HG03558 (cell line): ENCODE measurements at regions not wholly inside any gene's neighbourhood (a gene's known extent, or its start where the extent isn't known, plus 50 kb on each side); places are given as distances from the start of the nearest gene placed in this dataset.
"Not testable (repeated sequence)": the region's sequence is repeated elsewhere in the genome, so short reads cannot be mapped to it uniquely, and the experiment has no call there.

ENCODE experiments used
- ATAC-seq: cut with Tn5 transposase; IDR thresholded peaks from one replicate; pipeline ENCODE4 v1.9.1; 2021; ENCODE audit warnings: moderate number of reproducible peaks; ENCODE audit not compliant: unreplicated experiment; ENCODE audit errors: extremely low read depth

DNA sequence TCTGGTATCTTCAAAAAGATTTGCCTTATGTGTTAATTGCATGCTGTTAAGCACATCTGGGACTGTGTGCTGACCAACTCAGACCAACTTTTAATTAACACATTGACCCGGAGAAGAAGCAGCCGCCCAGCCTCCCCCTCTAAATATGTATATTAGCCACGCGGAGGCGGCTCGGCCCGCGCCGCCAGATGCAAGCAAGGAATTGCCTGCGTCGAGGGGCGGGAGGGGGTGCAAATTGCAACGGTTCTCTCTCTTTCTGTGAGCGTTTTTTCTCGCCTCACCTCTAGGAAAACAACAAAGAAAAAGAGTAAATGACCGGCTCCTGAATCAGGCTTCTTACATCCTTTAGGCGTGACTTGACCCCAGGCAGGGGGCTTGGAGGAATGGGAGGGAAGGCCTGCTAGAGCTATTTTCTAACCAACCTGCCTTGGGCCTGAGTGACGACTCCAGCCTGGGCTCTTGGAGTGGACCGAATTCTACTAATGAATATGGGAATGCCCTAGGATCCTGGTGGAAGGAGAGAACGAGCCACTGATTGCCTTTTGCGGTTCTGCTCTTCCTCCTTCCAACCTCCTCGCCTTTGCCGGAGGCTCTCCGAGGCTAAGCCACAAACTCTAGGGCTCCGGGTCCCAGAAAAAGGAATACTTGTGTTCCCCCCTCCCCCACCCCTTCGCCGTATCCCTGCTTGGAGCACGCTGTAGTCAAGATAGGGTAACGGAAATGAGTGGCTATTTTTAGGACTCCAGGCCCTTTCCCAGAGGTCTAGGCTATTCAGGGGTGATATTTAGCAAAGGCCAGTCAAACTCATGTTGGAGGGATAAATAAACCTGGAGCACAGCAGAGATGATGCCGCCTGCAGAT is 417.0 kb upstream of the ESRRG start:
- no peak for ATAC-seq

DNA sequence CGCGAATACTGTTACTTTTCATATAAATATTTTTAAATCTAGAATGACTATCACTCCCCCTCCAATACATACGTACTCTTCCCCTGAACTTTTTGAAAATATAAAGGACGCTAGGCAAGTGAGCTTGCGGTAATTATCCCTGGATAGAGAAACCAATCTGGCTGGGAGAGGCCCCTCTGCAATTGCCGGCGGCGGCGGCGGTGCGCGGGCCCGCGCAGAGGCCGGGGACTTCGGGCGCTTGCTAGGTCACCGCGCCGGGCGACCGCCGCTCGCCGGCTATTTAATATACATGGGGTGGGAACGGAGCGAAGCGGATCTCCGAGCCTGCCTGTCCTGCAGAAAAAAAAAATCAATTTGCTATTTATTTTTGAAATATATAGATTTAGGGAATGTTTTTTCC is 416.3 kb upstream of the ESRRG start:
- no peak for ATAC-seq

DNA sequence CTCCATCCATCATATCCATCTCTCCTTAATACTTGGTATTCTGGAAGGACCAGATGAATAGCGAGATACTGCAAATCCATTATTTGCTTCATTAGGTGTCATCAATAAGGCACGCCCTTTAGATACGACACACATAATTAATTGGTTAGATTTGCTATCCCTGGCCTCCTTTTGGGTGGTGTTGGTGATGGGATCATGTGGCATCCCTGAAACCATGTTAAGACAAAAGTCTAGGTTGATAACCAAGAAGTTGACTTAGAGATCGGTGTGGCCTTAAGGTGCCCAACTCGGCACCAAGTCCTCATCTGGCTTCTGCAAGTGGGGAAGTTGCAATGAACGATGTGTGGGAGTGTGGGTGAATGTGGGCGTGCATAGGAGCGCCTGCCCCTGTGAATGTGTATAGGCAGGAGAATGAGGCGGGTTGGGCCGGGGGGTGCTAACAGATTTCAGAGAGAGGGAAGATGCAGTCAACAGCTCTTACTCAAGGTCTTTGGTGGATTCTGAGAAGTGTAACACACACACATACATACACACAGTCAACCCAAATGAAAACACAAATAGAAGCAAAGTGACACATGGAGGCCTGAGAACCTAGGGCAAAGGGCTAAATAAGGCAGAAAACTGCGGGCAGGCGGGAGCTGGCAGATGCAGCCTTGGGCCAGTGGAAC is 415.7 kb upstream of the ESRRG start:
- no peak for ATAC-seq

DNA sequence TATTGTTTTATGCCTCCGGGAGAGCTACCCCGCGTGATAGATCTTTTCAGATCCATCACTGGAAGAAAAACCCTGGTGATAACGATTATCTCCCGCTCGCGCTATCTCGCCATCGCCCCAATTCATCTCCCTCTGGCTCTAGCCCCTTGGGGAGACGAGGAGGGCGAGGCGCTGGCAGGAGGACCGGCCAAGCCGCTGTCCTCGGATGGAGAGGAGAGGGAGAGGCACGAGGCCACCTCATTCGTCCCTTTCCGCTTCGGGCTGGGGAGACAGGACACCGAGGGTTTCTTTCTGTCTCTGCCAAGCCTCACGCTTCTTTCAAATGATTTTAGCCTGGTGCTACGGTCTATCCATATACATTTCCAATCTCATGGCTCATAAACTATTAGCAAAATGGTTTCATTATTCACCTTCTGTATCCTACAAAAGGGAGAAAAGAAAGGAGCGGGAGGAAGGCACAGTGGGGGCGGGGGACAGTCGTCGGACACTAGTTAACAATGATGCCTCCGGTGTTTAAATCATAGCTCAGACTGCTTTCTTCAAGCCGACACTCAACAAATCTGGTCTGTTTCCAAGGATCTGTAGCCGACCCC is 415.0 kb upstream of the ESRRG start:
- no peak for ATAC-seq

DNA sequence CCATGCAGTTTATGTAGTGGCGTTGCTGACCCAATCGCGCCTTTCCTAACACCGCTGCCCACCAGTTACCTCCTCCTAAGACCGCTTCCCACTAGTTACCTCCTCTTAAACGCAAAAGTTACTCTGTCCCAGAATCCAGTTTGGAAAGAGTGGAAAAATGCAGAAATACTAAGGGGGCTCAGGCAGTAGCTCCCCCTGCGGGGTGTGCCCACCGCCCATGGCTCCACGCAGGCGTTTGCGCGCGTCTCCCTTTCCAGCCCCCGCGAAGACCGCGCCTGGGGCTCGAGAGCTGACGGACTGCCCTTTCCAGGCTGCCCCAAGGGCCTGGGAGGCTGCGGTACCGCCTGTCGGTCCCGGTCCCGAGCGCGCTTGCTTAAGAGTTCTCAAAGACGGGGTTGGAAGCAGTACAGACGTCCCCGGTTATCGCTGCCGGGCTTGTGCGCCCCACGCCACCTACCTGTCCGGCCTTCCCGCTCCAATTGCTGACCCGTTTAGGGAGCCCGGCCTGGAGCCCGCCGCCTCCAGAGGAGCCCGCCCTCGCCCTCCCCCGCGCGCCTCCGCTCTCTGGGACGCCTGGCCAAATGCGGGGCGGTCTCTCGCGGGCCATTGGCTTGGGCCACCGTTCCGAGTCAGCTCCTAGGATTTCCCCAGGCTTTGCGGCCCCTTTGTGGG is 414.1 kb upstream of the ESRRG start:
- ATAC-seq: no peak

DNA sequence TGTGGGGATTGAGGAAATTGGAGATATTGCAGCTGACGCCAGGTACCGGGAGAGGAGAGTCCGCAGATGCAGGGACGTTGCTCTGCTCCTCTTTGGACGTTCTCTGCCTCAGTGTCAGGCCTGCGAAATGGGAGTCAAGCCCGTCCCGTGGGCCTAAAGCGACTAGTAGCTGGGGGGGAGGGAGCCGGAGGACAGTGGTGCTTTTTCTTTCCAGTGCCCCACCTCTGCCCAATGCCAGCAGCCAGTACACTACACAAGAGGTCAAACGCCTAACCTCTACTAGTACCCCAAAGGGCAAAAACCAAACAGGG is 413.6 kb upstream of the ESRRG start:
- no peak for ATAC-seq

DNA sequence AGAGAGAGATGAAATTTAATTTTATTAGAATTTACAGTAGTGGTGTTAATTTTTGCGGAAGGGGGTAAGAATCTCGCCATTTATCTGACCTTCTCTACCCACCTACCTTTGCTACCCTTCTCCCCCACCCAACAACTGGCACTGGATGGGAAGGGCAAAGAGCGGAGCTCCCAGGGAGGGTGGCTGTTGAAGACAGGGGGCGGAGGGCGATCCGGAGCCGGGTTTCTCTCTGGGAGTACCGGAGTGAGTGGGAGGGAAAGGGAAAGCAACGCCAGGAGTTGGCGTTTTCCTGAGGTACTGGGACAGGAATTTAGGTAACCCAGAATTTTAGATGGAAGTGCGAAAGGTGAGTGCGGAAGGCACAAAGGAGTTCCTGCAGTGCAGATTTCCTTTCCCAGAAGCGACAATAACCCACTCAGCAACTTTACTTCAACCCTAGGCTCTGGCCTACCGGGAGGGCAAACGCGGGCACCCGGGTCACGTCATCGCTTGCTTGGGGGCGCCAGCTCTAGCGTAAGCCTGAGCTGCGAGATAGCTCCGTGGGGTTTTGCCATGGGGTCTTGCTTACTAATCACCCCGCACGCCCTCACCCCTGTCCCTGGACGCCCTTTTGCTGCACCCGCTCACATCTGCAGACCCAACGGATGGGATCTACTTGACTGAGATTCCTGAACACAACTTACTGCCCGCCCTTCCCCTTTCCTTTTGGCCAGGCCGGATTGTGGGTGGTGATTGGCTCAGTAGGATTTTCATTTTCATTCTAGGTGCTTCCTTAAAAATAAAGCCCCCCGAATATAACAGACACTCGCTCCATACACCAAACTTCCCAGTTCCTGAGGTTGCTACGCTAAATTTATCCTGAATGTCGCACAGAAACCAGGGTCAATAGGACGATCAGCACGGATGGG is 413.0 kb upstream of the ESRRG start:
- ATAC-seq: no peak

DNA sequence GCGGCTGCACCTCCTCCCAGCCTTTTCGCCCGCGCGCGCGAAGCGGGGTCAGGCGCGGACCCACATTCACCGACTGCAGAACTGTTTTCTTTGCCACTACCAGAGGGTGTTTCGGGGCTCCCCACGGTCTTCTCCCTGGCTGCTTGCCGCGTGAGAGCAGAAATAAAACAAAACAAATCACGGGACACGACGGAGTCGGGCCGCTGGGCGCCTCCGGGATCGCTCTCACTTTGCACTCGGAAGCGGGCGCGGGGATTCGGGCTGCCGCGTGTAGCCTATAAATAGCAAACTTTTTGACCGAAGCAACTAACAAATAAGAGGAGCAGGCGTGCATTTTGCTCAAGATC is 412.3 kb upstream of the ESRRG start:
- ATAC-seq: no peak

DNA sequence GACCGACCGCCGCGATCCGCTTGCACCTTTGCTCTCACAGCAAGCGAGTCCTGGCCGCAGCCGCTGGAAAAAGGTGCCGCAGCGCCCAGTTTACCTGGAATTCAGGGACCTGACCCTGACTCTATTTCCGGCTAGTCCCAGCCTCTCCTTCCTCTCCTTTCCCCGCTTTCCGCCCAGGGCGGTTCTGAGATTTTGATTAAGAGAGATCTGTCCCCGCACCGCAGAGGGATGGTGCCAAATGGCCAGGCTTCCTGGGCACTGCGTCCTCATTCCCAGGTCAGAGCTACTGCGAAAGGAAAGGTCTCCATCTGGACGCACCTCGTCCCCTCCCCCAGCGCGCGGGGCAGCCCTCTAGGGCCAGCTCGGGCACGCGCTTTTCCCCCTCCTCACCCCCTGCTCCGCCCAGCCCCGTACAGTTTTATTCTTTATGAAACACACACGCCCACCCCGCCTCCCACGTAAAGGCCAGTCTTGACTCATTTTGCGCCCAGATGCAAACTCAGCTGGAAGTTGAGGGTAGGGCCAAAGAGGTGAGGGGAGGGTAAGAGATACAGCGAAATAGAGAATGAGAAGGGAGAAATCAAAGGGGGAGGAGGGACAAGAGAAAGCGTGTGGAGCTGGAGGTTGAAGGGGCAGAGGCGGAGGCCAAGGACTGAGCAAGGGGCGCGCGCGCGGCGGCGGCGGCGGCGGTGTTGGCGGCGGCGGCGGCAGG is 411.8 kb upstream of the ESRRG start:
- no peak for ATAC-seq

DNA sequence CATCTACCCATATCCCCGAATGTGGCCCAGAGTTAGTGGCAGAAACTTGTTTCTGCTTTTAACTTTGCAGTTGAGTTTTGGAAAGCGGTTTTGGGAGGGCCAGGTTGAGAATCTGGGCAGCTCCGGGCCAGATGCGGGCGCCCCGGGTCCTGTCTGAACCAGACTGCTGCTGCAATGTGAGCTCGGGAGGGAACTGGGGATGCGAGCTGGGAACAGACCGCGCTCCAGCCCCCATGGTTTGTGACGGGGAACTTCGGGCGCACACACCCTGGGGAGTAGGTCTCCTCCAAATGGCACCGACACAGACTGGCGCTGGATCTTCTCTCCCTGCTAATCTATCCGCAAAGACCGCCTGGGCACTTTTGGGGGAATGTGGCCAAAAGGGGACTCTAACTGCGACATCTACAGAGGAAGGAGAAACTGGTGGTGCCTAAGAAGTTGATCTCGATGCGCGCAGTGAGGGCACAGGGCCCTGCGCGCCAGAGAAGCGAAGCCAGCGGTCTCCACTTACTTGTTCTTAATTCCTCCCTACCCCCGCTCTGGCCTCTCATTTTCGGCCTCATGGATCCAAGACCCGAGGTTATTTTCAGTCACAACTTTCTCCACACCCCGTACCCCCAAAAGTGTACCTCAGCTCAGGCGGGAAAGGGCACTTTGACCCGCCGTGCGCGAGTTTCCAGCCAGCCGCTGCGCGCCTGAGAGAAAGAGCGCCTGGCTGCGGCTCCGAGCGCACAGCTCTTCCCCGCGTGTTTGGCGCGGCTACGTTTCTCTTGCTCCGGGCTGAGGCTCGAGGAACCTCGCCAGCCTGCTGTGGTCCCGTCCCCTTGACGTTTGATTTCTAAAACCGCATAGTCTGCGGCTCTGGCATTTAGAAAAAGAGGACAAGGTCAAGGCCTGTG is 411.0 kb upstream of the ESRRG start:
- no peak for ATAC-seq

DNA sequence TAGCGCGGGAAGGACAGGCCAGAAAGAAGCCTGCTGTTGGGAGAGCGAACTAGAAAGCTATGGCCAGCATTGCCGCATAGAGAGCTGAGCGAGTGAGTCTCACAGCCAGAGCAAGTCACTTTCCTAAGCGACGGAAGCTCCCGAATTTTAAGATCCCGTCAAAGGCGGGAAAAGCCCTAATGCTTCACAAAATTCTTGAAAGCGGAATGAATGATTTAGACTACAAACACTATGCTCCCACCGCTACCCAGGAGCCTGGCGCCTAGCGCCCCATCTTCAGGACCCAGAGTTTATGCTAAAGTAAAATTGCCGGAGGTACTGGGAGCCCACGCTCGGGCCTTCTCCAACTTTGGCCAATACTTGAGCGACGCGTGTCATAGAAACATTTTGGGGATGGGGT is 409.9 kb upstream of the ESRRG start:
- ATAC-seq: no peak

DNA sequence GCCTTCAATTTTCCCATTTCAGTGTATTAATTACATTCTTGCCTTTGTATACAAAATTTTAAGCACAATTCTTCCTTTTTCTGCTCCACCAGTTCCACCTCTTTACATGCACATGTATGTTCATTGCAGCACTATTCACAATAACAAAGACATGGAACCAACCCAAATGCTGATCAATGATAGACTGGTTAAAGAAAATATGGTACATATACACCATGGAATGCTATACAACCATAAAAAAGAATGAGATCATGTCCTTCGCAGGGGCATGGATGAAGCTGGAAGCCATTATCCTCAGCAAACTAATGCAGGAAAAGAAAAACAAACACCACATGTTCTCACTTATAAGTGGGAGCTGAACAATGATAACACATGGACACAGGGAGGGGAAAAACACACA is 400.1 kb upstream of the ESRRG start:
- ATAC-seq: not testable (repeated sequence)

DNA sequence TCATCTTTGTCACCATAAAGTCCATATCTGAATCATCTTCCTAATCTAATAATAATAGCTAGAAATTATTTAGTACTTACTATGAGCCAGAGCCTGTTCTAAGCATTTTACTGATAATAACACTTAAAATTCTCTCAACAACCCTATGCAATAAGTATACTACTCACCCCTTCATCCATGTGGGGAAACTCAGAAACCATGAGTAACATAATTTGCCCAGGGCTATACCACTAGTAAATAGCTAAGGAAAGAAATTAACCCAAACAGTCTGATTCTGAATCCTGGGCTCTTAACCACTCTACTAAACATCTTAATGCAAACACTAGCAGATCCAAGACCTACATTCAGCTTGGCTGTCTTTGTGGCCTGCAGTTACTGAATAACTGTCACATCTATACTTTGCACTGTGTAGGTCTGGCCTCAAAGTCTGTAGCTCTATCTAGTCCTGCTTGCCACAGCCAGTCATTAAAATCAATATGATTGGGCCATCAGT is 394.8 kb upstream of the ESRRG start:
- no peak for ATAC-seq

DNA sequence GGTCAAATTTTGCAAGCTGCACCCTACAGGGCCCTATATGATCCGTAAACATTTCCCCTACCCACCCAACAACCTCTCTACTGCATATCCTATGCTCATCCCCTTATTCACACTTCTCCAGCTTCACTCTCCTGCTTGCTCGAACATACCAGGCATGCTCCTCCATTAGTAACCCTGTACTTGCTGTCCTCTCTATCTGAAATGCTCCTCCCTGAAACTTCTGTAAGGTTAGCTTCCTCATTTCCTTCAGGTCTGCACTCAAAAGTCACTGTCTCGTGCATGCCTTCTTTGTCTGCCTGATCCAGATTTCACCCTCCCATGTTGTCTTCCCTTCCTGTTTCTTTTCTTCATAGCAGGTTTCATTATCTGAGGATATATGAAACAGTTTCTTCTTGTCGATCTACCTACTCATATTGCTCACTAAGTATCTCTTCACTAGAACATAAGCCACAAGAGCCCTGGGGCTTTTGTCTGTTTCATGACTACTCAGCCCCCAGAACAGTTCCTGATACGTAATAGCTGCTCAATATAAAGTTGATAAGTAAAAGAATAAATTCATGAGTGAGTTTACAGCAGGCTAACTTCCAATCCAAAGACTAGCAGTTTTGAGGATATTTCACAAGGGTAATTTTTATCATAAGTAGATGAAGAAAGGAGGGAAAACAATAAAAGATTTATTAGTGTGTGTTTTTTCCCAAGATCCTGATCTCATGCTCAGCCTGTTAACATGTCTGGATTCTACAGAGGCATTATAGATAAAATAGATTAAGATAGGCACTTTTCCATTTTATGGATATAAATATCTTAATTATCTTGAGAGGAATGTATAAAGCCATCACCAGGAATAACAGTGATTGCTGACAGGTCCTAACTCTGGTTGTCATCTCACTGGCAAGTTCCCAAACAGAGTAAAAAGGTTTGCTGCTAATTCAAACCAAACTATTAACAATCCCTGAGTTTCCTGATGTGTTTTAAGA is 392.5 kb upstream of the ESRRG start:
- ATAC-seq: no peak

DNA sequence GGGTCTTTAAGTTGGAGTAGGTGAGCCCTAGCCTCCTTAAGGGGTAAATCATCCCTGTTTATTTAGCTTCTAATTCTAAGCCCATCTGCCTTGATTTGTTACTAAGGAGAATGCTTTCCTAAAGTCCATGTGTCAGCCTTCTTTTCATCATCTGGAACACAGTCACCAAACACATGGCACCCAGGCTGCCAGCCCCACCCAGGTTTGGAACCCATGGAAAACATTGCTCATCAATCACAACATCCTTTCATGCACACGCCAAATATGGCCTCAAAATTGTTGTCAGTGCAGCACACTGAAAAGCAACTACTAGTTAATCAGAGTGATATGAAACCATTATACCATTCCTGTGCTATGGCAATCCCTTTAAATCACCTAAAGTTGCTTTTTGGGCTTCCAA is 386.7 kb upstream of the ESRRG start:
- no peak for ATAC-seq

DNA sequence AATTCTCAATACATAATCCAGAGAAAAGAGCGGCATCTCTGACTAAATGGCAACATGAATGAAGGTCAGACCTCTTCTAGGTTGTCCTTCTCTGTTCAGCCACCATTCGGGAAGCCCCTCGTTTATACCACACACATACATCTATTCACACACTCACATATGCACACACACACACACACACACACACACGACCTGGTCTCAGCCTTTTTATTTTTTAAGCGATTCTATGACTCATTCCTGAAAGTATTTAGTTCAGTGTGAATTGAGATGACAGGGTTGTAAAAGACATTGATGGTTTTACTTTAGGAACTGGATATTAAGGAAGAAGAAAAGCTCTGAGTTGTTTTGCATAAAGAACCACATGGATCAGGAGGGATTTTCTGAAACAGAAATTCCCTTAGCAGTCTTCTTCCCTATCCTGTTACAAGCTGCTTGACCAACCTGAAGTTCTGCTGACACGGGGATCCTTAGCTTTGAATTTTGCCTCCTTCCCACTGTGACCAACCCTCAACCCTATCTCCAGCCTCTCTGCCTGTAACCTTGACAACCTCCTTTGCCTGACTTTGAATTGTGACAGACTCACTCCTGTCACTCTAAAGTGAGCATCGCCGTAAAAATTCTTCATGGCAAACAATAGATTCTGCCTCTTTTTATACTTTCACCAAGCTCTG is 383.1 kb upstream of the ESRRG start:
- no peak for ATAC-seq

DNA sequence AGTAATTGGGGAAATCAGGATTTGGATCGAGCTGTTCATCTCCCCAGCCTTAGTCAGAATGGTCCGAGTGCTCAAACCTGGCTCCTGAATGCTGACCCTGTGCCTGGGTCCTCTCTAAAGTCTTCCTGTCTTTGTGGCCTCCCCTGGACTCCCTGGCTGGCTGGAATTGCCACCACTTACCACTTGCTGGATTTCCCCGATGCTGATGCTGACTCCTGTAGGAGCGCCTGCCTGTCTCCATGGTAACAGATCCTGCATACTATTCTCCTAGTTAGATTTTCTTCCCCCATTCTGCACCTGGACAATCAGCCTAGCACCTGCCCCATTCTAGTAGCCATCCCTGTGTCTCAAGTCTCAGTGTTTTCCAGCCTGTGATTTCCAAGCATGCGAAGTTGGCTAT is 382.2 kb upstream of the ESRRG start:
- ATAC-seq: no peak
